ENCODE measurements at regions not wholly inside any gene's neighbourhood (a gene's known extent, or its start where the extent isn't known, plus 50 kb on each side); places are given as distances from the start of the nearest gene placed in this dataset.

GRCh38 chr13:108439556-108439955 is 170.0 kb downstream of the TNFSF13B start:
- Histone ChIP-seq H3K4me3 (ENCODE audit: low read length) (no peak overlapping the region), H2AFZ (ENCODE audit: low read depth, low read length) (no peak overlapping the region), H3K4me2 (ENCODE audit: low read length) (no peak overlapping the region), H3K4me1 (ENCODE audit: low read length) (no peaks in the 10 kb centered on the region), H3K9ac (ENCODE audit: low read length) (no peak overlapping the region), H3K27ac (ENCODE audit: low read length) (no peak overlapping the region), H3K36me3 (replicated peaks; ENCODE audit: low read depth, low read length) (no peaks in the 10 kb centered on the region), H3K27me3 (ENCODE audit: low read depth, low read length) (no peaks in the 10 kb centered on the region), H3K9me3 (ENCODE audit: insufficient read depth, low read length) (no peaks in the 10 kb centered on the region), H4K20me1 (ENCODE audit: insufficient read depth, low read length) (no peaks in the 10 kb centered on the region), H3K79me2 (ENCODE audit: low read length) (no peaks in the 10 kb centered on the region)
- TF ChIP-seq EZH2phosphoT487 (IDR thresholded peaks at IDR 0.05; ENCODE audit: low read depth) = no peak
- TF ChIP-seq, protein P1, sequence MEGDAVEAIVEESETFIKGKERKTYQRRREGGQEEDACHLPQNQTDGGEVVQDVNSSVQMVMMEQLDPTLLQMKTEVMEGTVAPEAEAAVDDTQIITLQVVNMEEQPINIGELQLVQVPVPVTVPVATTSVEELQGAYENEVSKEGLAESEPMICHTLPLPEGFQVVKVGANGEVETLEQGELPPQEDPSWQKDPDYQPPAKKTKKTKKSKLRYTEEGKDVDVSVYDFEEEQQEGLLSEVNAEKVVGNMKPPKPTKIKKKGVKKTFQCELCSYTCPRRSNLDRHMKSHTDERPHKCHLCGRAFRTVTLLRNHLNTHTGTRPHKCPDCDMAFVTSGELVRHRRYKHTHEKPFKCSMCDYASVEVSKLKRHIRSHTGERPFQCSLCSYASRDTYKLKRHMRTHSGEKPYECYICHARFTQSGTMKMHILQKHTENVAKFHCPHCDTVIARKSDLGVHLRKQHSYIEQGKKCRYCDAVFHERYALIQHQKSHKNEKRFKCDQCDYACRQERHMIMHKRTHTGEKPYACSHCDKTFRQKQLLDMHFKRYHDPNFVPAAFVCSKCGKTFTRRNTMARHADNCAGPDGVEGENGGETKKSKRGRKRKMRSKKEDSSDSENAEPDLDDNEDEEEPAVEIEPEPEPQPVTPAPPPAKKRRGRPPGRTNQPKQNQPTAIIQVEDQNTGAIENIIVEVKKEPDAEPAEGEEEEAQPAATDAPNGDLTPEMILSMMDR (IDR thresholded peaks at IDR 0.05; ENCODE audit: low read depth, low read length) = no peak

GRCh38 chr13:108444448-108444847 is 174.9 kb downstream of the TNFSF13B start:
- H4K20me1 ChIP-seq (ENCODE audit: insufficient read depth, low read length) = no peaks in the 10 kb centered on the region
- no peaks in the 10 kb centered on the region for H3K27me3 ChIP-seq (ENCODE audit: low read depth, low read length)
- H3K79me2 ChIP-seq (ENCODE audit: low read length) = no peaks in the 10 kb centered on the region
- H3K9ac ChIP-seq (ENCODE audit: low read length) = no peak overlapping the region
- no peak overlapping the region for H3K27ac ChIP-seq (ENCODE audit: low read length)
- no peak overlapping the region for H2AFZ ChIP-seq (ENCODE audit: low read depth, low read length)
- H3K4me2 ChIP-seq (ENCODE audit: low read length) = no peak overlapping the region
- no peaks in the 10 kb centered on the region for H3K9me3 ChIP-seq (ENCODE audit: insufficient read depth, low read length)
- H3K4me3 ChIP-seq (ENCODE audit: low read length) = no peak overlapping the region
- no peaks in the 10 kb centered on the region for H3K36me3 ChIP-seq (replicated peaks; ENCODE audit: low read depth, low read length)
- TF ChIP-seq, protein P1 (IDR thresholded peaks at IDR 0.05; ENCODE audit: low read depth, low read length) = no peak
- TF ChIP-seq EZH2phosphoT487 (IDR thresholded peaks at IDR 0.05; ENCODE audit: low read depth) = no peak
- H3K4me1 ChIP-seq (ENCODE audit: low read length) = no peaks in the 10 kb centered on the region

DNA sequence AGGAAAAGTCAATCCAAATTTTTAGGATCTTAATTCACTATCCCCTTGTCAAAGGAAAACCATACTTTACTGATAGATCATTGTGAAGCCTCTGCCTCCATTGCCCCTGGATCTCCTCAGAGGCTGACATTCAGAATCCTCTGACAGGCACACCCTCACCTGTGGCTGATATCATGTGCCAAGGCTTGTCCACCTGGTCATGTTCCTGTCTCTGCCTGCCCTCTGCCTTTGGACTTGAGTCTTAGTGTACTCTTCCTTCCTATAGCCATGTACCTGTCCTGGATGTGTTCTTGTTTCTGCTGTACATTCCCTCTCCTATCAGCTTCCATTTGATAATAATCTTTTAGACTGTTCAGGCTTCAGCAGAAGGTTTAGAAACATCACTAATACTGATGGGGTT is 179.4 kb downstream of the TNFSF13B start:
- Histone ChIP-seq H3K4me1 (ENCODE audit: low read length) (no peaks in the 10 kb centered on the region), H3K79me2 (ENCODE audit: low read length) (no peaks in the 10 kb centered on the region)

DNA sequence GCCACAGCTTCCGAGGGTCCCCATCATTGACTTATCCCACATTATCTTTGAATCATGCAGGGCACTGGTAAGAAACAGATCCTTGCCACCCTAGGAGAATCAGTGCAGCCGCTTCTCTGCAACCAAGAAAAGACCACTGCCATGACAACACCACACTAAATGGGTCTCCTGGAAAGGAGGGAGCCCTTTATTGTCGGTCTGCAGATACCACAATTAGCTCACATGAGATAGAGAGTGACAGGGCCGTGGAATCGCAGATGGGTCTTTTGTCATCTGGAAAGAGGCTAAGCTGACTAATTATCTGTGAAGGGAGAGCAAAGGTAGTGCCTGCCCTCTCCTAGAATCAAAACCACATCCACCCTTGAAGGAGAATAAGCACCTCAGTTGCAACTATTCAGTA is 178.3 kb upstream of the MYO16 start:
- no peaks in the 10 kb centered on the region for H3K27me3 ChIP-seq (ENCODE audit: low read depth, low read length)
- no peak overlapping the region for H3K4me2 ChIP-seq (ENCODE audit: low read length)
- H3K9me3 ChIP-seq (ENCODE audit: insufficient read depth, low read length) = no peaks in the 10 kb centered on the region
- H3K4me1 ChIP-seq (ENCODE audit: low read length) = no peaks in the 10 kb centered on the region
- no peaks in the 10 kb centered on the region for H3K36me3 ChIP-seq (replicated peaks; ENCODE audit: low read depth, low read length)
- no peaks in the 10 kb centered on the region for H4K20me1 ChIP-seq (ENCODE audit: insufficient read depth, low read length)
- H3K79me2 ChIP-seq (ENCODE audit: low read length) = no peaks in the 10 kb centered on the region
- no peak overlapping the region for H2AFZ ChIP-seq (ENCODE audit: low read depth, low read length)
- TF ChIP-seq EZH2phosphoT487 (IDR thresholded peaks at IDR 0.05; ENCODE audit: low read depth) = no peak
- TF ChIP-seq, protein P1 (IDR thresholded peaks at IDR 0.05; ENCODE audit: low read depth, low read length) = no peak
- H3K4me3 ChIP-seq (ENCODE audit: low read length) = no peak overlapping the region
- no peak overlapping the region for H3K9ac ChIP-seq (ENCODE audit: low read length)
- H3K27ac ChIP-seq (ENCODE audit: low read length) = no peak overlapping the region

More for the DNA sequence above, 179.4 kb downstream of the TNFSF13B start:
- Histone ChIP-seq H3K4me2 (ENCODE audit: low read length) (no peak overlapping the region), H3K36me3 (replicated peaks; ENCODE audit: low read depth, low read length) (no peaks in the 10 kb centered on the region), H3K27ac (ENCODE audit: low read length) (no peak overlapping the region), H3K27me3 (ENCODE audit: low read depth, low read length) (no peaks in the 10 kb centered on the region), H3K4me3 (ENCODE audit: low read length) (no peak overlapping the region), H2AFZ (ENCODE audit: low read depth, low read length) (no peak overlapping the region), H3K9me3 (ENCODE audit: insufficient read depth, low read length) (no peaks in the 10 kb centered on the region), H4K20me1 (ENCODE audit: insufficient read depth, low read length) (no peaks in the 10 kb centered on the region), H3K9ac (ENCODE audit: low read length) (no peak overlapping the region)
- TF ChIP-seq EZH2phosphoT487 (IDR thresholded peaks at IDR 0.05; ENCODE audit: low read depth) = no peak
- TF ChIP-seq, protein P1 (IDR thresholded peaks at IDR 0.05; ENCODE audit: low read depth, low read length) = no peak

Measured in OCI-LY3 (cell line).